ENCODE measurements at regions not wholly inside any gene's neighbourhood (a gene's known extent, or its start where the extent isn't known, plus 50 kb on each side); places are given as distances from the start of the nearest gene placed in this dataset.
"Not testable (repeated sequence)": the region's sequence is repeated elsewhere in the genome, so short reads cannot be mapped to it uniquely, and the experiment has no call there.

DNA sequence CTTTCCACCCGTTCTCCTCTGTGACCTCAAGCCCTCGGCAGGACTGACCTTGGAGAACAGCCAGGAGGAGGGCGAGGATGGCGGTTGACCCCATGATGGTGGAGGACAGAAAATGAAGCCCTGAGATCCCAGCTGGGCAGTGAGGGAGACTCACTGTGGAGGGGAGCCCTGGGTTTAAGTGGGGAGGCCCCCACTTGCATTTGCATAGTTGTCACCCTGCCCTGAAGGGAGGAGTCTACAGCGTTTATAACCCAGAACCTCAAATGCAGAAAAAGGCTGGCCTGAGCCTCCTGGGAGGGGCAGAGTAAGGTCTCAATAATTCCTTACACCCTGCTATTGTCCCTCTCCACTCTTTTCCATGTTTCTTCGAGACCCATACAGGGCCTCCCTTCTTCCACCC, 1052.7 kb downstream of the TMEM121 start:
- FAIRE-seq (no peak), DNase-seq (ENCODE audit: insufficient read length) (no peak)
- TF ChIP-seq POLR2A (IDR thresholded peaks at IDR 0.05; ENCODE audit: low read depth, low read length) (no peak), POLR2AphosphoS5 (IDR thresholded peaks at IDR 0.05; ENCODE audit: low read depth, low read length) (no peak), TAF1 (IDR thresholded peaks at IDR 0.05; ENCODE audit: borderline replicate concordance, low read depth, low read length) (no peak)

DNA sequence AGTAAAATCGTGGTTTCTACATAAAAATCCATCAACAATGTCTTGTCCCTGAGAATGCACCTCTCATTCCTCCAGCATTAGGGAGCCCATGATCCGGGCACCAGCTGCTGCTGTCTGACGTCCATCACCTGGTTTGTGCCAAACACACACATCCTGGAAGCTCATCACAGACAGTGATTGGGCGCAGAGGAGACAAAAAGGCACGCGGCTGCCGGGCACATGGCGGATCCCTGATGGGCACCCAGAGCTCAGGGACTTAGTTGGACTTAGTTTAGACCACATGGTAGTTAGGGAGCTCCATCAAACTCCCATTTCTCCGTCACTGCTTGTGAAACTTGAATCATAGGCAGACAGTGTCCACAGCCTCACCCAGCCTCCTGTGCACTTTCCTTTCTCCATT, 1059.3 kb downstream of the TMEM121 start:
- DNase-seq (ENCODE audit: insufficient read length) (no peak), FAIRE-seq (no peak)
- TF ChIP-seq POLR2AphosphoS5 (IDR thresholded peaks at IDR 0.05; ENCODE audit: low read depth, low read length), result no peak
- no peak for TF ChIP-seq TAF1 (IDR thresholded peaks at IDR 0.05; ENCODE audit: borderline replicate concordance, low read depth, low read length)
- TF ChIP-seq POLR2A (IDR thresholded peaks at IDR 0.05; ENCODE audit: low read depth, low read length), result no peak

DNA sequence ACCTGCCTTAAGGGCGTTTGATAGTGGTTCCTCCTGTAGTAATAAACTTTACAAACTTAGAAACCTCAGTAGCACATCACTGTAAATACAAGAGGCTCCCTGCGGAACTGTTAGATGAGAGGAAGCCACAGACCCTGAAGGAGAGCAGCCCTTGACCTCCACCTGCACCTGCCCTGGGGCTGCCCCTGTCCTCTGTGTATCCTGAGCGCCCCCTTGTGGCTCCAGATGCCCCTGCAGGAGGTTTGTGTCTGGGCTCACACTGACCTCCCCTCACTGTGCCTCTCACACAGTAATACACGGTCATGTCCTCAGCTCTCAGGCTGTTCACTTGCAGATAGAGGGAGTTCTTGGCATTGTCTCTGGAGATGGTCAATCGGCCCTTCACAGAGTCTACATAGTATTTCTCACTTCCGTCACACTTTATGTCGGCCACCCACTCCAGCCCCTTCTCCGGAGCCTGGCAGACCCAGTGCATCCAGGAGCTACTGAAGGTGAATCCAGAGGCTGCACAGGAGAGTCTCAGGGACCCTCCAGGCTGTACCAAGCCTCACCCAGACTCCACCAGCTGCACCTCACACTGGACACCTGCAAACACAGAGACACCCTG, 1059.8 kb downstream of the TMEM121 start:
- FAIRE-seq (no peak), DNase-seq (ENCODE audit: insufficient read length) (peak; percentile 44)
- no peak for TF ChIP-seq POLR2A (IDR thresholded peaks at IDR 0.05; ENCODE audit: low read depth, low read length)
- TF ChIP-seq TAF1 (IDR thresholded peaks at IDR 0.05; ENCODE audit: borderline replicate concordance, low read depth, low read length), result no peak
- TF ChIP-seq POLR2AphosphoS5 (IDR thresholded peaks at IDR 0.05; ENCODE audit: low read depth, low read length), result no peak

DNA sequence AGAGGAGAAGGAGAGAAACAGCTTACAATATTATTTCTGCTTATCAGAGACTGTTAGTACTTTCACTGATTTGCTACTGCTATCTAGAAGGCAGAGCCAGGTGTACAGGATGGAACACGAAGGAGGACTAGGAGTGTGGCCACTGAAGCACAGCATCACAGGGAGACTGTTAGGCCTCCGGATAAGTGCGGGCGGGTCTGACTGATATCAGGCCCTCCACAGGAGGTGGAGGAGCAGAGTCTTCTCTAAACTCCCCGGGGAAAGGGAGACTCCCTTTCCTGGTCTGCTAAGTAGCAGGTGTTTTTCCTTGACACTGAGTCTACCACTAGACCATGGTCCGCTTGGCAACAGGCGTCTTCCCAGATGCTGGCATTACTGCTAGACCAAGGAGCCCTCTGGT, 1065.2 kb downstream of the TMEM121 start:
- FAIRE-seq; DNase-seq (ENCODE audit: insufficient read length): not testable (repeated sequence)

DNA sequence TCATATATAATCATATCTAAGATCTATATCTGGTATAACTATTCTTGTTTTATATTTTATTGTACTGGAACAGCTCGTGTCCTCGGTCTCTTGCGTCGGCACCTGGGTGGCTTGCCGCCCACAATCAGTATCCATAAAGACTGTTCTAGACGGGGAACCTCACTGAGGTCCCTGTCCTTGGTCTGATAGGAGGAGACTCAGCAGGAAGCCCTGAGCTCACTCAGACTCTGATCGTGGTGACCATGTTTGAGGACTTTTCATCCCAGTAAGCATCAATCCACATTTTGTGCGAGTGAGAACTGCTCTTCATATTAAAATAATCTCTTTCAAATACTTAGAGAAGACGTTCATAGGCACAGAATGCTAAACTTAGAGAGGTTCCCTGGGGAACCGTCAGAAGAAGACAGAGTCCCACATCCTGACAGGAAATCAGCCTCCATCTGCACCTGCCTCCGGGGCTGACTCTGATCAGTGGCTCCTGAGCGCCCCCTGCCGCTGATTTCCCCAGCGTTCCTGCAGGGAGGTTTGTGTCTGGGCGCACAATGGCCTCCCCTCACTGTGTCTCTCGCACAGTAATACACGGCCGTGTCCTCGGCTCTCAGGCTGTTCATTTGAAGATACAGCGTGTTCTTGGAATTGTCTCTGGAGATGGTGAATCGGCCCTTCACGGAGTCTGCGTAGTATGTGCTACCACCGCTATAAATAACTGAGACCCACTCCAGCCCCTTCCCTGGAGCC, 1065.9 kb downstream of the TMEM121 start:
- FAIRE-seq, result peak; percentile 76
- not testable (repeated sequence) for DNase-seq (ENCODE audit: insufficient read length)

DNA sequence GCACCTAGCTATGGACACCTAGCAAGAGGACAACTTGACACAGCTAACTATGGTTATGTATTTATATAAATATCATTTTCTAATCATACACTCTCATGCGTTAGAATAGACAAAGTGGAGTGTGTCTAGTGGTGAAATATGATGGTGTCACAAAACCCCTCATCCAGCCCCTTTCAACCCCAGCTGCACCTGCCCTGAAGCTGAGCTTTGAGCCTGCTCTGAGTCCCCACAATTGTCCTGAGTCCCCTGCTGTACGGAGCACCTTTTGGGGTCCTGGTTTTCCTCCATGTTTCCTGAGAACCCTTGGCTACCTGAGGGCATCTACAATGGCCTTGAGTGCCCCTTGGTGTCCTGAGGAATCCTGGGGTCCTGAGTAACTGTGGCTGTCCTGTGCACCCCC, 1072.8 kb downstream of the TMEM121 start:
- DNase-seq (ENCODE audit: insufficient read length) (no peak), FAIRE-seq (no peak)
- TF ChIP-seq POLR2A (IDR thresholded peaks at IDR 0.05; ENCODE audit: low read depth, low read length), result no peak
- TF ChIP-seq POLR2AphosphoS5 (IDR thresholded peaks at IDR 0.05; ENCODE audit: low read depth, low read length), result no peak
- TF ChIP-seq TAF1 (IDR thresholded peaks at IDR 0.05; ENCODE audit: borderline replicate concordance, low read depth, low read length), result no peak

DNA sequence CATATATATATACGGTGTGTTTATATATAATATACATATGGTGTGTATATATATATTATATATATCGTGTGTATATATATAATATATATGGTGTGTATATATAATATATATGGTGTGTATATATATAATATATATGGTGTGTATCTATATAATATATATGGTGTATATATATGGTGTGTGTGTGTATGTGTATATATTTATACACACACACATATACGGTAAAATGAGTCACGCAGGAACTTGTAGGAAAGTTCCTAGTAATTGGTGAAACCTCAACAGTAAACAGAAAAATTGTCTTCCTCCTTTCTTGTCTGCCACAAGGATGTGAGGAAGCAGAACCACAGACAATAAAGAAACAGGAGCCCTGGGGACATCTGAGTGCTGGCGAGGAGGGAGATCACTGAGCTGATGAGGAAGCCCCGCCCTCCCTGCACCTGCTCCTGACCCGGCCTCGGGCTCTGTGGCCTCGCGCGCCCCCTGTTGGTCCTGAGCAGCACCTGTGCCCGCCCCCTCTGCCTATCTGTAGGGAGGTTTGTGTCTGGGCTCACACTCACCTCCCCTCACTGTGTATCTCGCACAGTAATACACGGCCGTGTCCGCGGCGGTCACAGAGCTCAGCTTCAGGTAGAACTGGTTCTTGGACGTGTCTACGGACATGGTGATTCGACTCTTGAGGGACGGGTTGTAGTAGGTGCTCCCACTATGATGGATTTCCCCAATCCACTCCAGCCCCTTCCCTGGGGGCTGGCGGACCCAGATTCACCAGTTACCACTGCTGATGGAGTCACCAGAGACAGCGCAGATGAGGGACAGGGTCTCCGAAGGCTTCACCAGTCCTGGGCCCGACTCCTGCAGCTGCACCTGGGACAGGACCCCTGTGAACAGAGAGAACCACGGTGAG, 1079.4 kb downstream of the TMEM121 start:
- FAIRE-seq, result peak; percentile 87
- TF ChIP-seq POLR2AphosphoS5 (IDR thresholded peaks at IDR 0.05; ENCODE audit: low read depth, low read length) (no peak), POLR2A (IDR thresholded peaks at IDR 0.05; ENCODE audit: low read depth, low read length) (no peak), TAF1 (IDR thresholded peaks at IDR 0.05; ENCODE audit: borderline replicate concordance, low read depth, low read length) (no peak)
- DNase-seq (ENCODE audit: insufficient read length), result peak; percentile 60

DNA sequence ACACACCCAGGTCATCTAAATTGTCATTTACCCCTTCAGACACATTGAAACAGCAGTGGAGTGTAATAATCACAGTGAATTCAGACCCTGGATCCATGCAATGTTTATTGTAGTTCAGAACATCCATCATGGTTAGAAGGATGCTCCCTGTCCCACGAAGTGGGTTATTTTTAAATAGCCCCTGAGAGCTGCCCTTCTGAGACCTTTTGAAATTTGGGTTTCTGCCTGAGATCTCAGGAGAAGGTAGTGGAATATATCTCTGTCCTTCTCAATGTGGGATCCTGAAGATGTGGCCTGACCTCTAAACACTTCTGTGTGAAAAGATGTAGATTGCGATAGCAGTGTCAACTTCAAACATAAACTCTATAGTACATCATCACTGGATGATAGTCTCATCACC, 1080.6 kb downstream of the TMEM121 start:
- TF ChIP-seq POLR2A (IDR thresholded peaks at IDR 0.05; ENCODE audit: low read depth, low read length) (no peak), POLR2AphosphoS5 (IDR thresholded peaks at IDR 0.05; ENCODE audit: low read depth, low read length) (no peak), TAF1 (IDR thresholded peaks at IDR 0.05; ENCODE audit: borderline replicate concordance, low read depth, low read length) (no peak)
- FAIRE-seq (no peak), DNase-seq (ENCODE audit: insufficient read length) (no peak)

DNA sequence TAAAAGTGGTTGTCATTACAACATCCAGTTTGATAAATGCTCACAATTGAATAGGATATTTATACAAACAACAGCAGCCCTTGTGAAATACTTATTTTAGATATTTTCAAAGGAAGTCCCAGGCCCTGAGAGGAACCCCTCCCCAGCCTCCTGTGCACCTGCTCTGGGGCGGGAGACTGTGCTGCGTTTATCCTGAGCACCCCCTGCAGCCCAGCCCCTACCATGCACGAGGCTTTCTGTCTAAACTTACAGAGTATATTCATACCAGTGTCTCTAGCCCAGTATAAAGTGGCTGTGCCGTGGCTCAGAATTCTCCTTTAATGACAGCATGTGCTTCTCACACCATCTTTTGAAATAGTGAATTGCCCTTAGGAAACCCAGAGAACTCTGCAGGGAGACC, 1084.3 kb downstream of the TMEM121 start:
- TF ChIP-seq POLR2A (IDR thresholded peaks at IDR 0.05; ENCODE audit: low read depth, low read length) (no peak), POLR2AphosphoS5 (IDR thresholded peaks at IDR 0.05; ENCODE audit: low read depth, low read length) (no peak), TAF1 (IDR thresholded peaks at IDR 0.05; ENCODE audit: borderline replicate concordance, low read depth, low read length) (no peak)
- DNase-seq (ENCODE audit: insufficient read length), result no peak
- FAIRE-seq, result no peak

DNA sequence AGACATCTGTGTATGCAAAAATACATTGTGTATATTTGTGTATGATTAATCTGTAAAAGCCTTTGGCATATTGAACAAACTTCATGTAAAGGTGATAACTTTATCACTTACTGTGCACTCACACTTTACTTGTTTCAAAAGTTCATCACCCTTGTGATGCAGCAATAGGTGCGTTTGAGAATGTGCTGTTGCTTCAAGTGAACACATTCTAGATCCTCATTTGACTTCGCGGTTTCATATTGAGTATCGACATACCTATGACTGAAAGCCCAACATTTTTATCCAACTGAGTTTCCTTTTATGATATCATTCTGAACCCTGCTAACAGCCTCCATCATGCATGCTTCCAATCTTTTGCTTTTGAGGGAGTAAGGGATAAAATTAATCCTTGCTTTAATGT, 1086.9 kb downstream of the TMEM121 start:
- DNase-seq (ENCODE audit: insufficient read length), result no peak
- FAIRE-seq, result peak; percentile 73
- TF ChIP-seq POLR2A (IDR thresholded peaks at IDR 0.05; ENCODE audit: low read depth, low read length) (no peak), POLR2AphosphoS5 (IDR thresholded peaks at IDR 0.05; ENCODE audit: low read depth, low read length) (no peak), TAF1 (IDR thresholded peaks at IDR 0.05; ENCODE audit: borderline replicate concordance, low read depth, low read length) (no peak)

DNA sequence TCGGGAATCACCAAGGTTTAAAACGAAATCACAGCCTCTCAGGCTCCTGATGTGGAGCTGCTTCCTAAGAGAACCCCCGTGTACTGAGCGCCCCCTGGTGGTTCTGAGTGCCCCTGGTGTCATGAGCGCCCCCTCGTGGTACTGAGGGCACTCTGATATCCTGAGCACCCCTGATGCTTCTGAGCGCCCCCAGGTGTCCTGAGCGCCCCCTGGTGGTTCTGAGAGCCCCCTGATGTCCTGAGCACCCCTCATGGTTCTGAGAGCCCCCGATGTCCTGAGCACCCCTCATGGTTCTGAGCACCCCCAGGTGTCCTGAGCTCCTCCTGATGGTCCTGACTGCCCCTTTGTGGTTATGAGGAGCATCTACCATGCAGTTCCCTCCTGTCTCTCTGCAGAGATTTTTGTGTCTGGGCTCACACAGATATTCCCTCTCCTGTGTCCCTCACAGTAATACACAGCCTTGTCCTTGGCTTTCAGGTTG, 1092.1 kb downstream of the TMEM121 start:
- DNase-seq (ENCODE audit: insufficient read length); FAIRE-seq: not testable (repeated sequence)

DNA sequence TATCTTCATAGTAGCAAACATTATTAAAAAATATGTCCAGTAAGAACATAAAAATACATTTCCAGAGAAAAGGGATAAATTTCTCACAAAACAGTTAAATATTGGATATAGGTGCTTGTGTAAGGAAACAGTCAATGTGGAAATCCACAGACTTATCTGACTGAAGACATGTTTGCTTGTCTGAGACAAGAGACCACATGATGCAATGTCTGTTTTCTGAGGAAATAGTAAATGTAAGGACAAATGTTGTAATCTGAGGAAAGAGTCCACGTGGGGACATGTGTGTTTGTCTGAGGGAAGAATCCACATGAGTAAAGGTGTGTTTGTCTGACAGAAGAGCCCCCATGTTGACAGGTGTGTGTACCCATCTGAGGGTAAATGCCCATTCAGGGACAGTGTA, 1093.2 kb downstream of the TMEM121 start:
- FAIRE-seq, result no peak
- no peak for TF ChIP-seq POLR2AphosphoS5 (IDR thresholded peaks at IDR 0.05; ENCODE audit: low read depth, low read length)
- no peak for TF ChIP-seq TAF1 (IDR thresholded peaks at IDR 0.05; ENCODE audit: borderline replicate concordance, low read depth, low read length)
- no peak for TF ChIP-seq POLR2A (IDR thresholded peaks at IDR 0.05; ENCODE audit: low read depth, low read length)

More for the DNA sequence above, 1093.2 kb downstream of the TMEM121 start:
- DNase-seq (ENCODE audit: insufficient read length), result no peak
